Cardiac fibroblast (primary cell): ENCODE measurements at regions not wholly inside any gene's neighbourhood (a gene's known extent, or its start where the extent isn't known, plus 50 kb on each side); places are given as distances from the start of the nearest gene placed in this dataset.

ENCODE experiments used
- DNase-seq, 2 donors: peaks; one replicate each; pipeline versions ENCODE4 v3.0.0 to v3.0.0-alpha.2; 2010; ENCODE audit warnings: low read depth in 2 of 2
- H3K4me3 ChIP-seq, 2 donors: replicated peaks in 1 of 2; 1 replicate in 1 of 2; 2 replicates in 1 of 2; pipeline ENCODE4 v1.5.1; 2011; ENCODE audit warnings: low read depth in 2 of 2, low read length in 2 of 2, mild to moderate bottlenecking in 2 of 2, moderate library complexity in 1 of 2
- TF ChIP-seq, protein P1 (sequence below): IDR thresholded peaks from one replicate; pipeline ENCODE4 v1.5.1; 2011; ENCODE audit warnings: low read depth, mild to moderate bottlenecking, low read length, inconsistent platforms

DNA sequence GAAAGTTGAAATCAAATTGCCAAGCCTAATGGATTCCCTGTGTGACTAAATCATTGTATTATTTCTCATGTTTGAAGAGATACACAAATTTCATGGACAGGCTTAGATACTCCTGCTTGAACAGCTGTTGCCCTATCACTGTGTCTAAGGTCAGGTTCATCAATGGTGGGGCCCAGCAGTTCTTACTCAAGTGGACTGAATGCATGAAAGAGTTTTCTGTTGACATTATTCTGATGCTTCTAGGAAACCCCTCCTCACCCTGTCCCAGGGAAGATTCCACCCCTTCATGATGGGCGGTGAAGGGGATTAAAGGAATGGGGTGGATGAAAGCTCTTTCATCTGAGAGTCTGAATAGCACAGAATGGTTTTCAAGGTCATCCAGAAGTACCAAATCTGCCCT is 148.8 kb downstream of the INO80D start:
- H3K4me3 ChIP-seq, result no peak overlapping the region
- TF ChIP-seq, protein P1, sequence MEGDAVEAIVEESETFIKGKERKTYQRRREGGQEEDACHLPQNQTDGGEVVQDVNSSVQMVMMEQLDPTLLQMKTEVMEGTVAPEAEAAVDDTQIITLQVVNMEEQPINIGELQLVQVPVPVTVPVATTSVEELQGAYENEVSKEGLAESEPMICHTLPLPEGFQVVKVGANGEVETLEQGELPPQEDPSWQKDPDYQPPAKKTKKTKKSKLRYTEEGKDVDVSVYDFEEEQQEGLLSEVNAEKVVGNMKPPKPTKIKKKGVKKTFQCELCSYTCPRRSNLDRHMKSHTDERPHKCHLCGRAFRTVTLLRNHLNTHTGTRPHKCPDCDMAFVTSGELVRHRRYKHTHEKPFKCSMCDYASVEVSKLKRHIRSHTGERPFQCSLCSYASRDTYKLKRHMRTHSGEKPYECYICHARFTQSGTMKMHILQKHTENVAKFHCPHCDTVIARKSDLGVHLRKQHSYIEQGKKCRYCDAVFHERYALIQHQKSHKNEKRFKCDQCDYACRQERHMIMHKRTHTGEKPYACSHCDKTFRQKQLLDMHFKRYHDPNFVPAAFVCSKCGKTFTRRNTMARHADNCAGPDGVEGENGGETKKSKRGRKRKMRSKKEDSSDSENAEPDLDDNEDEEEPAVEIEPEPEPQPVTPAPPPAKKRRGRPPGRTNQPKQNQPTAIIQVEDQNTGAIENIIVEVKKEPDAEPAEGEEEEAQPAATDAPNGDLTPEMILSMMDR, result no peak
- DNase-seq, result no peak

DNA sequence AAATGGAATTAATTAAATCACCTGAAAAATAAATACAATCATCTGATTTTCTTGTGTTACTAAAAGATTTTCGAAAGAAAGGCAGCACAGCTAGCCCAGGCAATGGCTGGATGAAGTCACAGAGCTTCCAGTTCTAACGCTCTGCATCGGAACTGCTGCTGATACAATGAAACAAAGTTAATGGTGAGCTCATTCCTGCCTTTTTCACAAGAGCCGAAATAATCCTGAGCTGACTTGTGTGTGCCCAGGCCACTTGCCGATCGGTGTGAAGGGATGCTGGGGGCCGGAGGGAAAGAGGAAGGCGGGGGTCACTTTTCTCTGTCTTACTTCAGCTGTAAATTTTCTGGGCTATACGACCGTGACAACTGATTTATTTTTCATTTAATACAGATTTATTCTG is 149.5 kb downstream of the INO80D start:
- TF ChIP-seq, protein P1, result no peak
- no peak for DNase-seq
- no peak overlapping the region for H3K4me3 ChIP-seq

DNA sequence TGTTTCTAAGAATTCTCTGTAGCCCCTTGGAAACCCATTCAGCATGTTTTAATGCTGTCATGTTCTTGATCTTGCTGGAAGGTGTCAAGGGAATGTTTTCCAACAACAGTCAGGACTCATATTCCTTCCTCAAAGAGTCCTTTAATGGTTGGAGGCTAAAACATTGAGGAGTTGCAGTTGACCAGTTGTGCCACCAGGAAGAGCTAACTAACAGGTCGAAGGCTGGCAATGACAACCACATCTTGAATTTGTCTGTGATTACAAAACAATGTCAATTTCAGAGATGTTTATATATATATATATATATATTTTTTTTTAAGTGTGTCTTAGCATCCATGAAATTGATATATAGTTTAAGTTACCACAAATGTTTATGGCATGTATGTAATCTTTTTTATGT is 151.5 kb downstream of the INO80D start:
- DNase-seq, result peak; percentile 15 to 19
- H3K4me3 ChIP-seq, result no peak overlapping the region
- TF ChIP-seq, protein P1, result peak; percentile 22

DNA sequence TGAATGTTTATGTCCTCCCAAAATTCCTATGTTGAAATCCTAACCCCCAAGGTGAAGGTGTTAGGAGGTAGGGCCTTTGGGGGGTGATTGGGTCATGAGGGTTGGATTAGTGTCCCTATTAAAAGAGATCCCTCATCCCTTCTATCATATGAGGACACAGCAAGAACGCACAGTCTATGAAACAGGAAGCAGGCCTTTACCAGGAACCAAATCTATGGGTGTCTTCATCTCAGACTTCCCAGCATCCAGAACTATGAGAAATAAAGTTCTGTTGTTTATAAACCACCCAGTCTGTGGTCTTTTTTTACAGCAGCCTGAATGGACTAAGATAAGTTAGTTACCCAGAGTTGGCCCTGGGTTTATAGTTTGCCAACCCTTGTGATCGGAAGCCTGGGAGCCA is 153.1 kb downstream of the INO80D start:
- H3K4me3 ChIP-seq, result no peak overlapping the region
- no peak for DNase-seq
- TF ChIP-seq, protein P1, result no peak

DNA sequence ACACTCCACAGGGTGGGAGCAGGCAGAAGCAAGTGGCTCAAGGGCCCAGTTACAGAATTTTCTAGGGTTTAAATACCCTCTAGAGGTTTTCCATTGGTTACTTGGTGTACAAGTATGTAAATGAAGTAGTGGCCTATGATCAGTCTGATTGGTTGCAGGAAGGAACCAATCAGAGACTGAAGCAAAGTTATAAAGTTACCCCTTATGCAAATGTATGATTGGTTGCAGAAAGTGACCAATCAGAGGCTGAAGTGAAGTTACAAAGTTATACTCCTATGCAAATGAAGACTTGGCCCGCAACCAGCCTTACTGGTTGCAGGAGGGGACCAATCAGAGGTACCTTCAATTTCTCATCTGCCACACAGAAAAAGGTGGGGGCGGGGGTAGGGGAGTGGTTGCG is 154.6 kb downstream of the INO80D start:
- no peak for DNase-seq
- no peak overlapping the region for H3K4me3 ChIP-seq
- TF ChIP-seq, protein P1, result no peak

DNA sequence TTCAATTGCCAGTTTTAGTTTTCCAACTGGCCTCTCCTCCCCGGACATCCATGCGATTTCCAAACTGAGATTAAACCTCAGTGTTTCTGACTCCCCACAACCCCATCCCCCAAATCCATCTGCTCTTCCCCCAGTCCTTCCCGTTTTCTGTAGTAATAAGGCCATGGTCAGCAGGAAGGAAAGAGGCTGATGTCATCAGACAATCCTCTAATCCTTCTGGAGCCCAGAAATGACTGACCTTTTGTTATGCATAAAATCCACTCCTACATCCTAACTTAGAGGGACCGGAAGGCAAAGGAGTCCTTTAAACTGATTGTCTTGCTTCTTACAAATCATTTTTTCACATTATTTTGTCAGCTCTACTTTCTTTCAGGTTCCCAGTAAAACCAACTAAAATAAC is 155.8 kb downstream of the INO80D start:
- TF ChIP-seq, protein P1, result no peak
- DNase-seq, result peak; percentile 51 to 66

DNA sequence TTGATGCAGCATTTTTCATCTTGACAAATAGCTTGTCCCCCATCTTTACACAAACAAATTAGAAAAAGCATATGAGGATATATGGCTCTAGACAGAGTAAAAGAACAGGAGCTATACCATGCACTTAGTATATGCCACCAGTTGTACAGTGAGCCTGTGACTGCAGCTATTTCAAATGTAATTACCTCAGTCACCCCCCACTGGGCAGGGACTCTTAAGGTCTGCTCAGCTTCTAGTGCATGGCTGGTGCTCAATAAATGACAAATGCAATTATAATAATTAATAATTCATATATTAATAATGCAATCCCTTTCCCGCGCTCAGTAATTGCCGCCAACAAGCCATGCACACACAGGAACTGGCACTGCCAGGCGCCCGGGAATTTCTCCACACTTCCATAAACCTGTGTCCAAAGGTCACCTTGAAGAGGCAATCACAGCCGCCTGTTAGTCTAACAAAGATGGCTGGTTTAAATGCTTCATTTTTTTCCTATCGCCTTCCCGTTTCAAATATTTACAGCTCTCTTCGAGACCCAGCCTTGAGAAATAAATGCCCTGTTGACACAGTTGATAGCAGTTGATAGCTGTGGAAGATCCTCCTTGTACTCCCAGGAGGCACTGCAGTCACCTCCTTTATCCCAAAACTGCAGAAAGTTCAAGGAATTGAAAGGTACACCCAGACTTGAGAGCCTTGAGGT is 156.6 kb downstream of the INO80D start:
- H3K4me3 ChIP-seq, result no peak overlapping the region
- no peak for DNase-seq
- TF ChIP-seq, protein P1, result no peak

More for the DNA sequence above, 155.8 kb downstream of the INO80D start:
- H3K4me3 ChIP-seq, result no peak overlapping the region
